Cerebellar nuclear complex (tissue), 1 donor: ENCODE measurements at regions not wholly inside any gene's neighbourhood (a gene's known extent, or its start where the extent isn't known, plus 50 kb on each side); places are given as distances from the start of the nearest gene placed in this dataset.

ENCODE experiments used
- DNase-seq, 2 experiments: peaks; one replicate each; lab custom pipeline; 2025; lab: John Stamatoyannopoulos, UW

- no peak for DNase-seq
Measured at GRCh38 chr1:87926131-87926830, 597.6 kb downstream of the LMO4 start.

- DNase-seq = no peak
Measured at GRCh38 chr1:87926921-87927320, 598.2 kb downstream of the LMO4 start.

DNA sequence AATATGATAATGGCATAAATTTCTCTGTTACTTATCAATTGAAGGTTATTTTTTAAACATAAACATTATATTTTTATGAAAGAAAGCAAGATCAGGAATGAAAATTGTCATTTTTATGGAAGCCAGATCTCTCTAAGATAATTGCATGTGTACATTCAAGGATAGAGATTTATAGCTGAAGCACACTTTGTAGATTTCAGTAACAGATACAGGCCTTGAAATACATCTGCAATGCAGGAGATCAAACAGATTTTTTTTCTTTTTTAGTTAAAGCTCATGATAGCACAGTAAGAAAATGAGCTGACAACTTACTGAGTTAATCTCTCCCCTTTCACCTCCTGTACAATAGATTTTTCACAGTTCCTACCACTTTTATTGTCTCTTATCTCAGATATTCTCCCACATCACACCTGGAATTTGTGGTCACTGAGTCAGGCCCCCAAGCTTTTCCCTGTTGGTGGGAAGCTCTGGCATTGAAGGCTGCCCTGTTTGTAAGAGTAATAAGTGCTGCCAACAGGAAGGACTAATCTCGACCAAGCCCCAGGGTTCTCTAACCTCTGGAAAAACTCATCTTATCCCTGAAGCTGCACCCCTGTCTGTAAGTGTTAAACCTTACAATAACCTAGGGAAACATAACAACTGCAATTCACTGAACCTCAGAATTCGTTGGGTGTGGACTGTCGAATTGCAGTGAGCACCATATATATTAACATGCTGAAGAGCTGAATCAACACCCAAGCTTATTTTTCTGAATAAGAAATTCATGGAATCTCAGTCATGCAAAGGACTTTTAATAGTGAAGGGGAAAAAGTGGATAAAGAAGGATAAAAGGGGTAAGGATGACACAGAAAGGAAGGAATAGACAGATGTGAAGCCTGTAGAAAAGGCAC lies 599.0 kb downstream of the LMO4 start:
- no peak for DNase-seq

GRCh38 chr1:87928623-87929022 lies 599.9 kb downstream of the LMO4 start:
- no peak for DNase-seq

- no peak for DNase-seq
Measured at GRCh38 chr1:87929906-87930305, 601.2 kb downstream of the LMO4 start.

DNA sequence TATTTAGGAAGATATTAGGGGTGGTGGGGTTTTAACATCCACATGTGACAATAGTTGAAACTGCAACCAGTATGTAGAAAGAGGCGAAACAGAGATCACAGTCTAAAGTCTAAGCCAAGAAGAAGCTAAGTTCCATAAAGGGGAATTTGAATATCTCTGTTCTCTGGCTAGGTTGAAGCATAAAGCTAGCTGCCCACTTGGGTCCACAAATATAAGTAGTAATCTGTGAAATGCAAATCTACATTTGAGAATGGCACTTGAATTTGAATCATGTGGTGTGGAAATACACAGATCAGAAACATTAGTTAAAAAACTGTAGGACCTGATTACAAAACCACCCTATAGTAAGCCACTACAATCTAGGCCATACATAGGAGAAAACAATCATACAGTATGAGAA lies 602.1 kb downstream of the LMO4 start:
- no peak for DNase-seq

DNA sequence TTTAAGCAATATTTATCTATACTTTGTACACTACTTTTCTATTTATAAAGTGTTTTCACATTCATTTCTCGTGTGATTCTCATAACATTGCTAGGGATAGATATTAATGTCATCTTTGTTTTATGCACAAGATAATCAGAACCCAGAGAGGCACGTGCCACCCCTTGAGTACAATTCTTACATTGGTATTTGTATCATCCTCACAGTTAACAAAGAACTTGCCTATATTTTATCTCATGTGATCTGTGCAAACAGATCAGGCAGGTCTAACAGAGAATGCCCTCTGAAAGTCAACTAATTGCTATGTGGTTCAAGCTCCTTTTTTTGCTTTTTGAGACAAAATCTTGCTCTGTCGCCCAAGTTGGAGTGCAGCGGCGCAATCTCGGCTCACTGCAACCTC lies 604.5 kb downstream of the LMO4 start:
- DNase-seq = no peak

- no peak for DNase-seq
Measured at GRCh38 chr1:87935130-87935529, 606.5 kb downstream of the LMO4 start.

- DNase-seq = no peak
Measured at GRCh38 chr1:87937831-87938395, 609.2 kb downstream of the LMO4 start.

DNA sequence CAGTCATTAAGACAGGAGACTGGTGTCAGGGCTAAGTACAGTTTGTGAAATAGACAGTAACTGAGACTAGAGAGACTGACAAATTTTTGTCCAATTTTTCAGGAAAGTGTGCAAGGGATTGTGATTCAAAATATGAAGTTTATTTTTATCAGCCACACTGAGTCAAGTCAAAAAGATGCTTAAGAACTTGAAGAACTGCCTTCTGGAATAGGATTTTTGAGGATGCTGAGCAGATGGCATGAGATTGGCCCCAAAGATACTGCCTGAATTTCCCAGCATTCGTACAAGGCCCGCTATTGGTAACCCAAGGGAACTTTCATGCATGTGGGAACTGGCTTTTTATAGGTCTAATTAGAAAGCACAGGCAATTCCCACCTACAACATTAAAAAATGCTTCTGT lies 610.0 kb downstream of the LMO4 start:
- DNase-seq = no peak

GRCh38 chr1:87939444-87939843 lies 610.8 kb downstream of the LMO4 start:
- no peak for DNase-seq

DNA sequence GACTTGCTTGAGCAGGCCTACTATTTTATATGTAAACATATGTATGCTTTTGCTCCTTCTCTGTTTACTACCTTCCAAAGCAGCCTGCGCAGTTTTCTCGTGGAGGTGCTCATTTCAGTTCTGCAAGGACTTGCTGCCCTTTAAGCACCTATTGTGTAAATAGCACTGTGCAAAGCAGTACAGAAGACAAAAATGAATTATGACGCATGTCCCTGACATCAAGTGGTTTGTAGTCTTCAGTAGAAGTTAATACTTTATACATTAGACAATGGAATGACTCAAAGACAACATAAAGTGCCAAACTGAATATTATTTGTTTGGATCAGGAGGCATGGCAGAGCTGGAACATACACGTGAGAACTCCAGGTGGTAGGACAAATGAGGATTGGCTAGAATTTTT lies 611.7 kb downstream of the LMO4 start:
- DNase-seq = no peak

- no peak for DNase-seq
Measured at GRCh38 chr1:87941337-87941946, 612.8 kb downstream of the LMO4 start.

DNA sequence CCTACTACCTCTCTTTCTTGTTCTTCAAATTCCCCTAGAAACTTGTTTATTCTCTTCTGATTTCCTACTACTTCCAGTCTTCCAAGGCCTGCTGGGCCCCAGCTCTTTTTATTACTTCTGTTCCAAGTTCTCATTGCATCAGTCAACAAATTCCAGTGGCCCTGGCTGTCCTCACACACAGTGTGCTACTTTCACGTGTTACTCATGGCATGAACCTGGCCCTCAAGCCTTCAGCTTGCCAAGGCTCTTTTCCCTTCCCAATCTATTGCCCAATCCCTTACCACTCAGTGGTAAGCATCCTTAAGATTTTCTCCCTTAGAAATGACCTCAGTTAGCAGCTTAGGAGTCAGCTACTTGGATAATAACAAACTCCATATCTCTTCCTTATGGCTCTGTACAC lies 613.5 kb downstream of the LMO4 start:
- DNase-seq = no peak

- DNase-seq = no peak
Measured at GRCh38 chr1:87949711-87950110, 621.0 kb downstream of the LMO4 start.

DNA sequence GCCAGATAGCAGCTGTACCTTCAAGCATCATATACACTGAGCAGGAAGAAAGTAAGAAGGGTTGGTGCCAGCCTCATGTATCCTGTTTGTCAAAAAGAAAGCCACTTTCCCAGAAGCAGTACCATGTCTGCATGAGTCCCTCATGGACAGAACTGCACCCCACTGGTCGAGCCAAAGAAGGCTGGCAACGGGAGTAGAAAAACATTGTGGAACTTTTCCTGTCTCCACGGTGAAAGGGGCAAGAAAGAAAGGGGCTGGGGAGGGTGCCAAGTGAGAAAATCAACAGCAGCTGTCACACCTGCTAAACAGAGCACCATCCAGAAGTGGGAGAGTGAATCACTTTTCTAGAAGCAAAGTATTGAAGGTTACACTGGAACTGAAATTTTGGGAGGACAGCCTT lies 621.7 kb downstream of the LMO4 start:
- DNase-seq = no peak

- DNase-seq = no peak
Measured at GRCh38 chr1:87951409-87951808, 622.7 kb downstream of the LMO4 start.

- DNase-seq = no peak
Measured at GRCh38 chr1:87951852-87952251, 623.2 kb downstream of the LMO4 start.

GRCh38 chr1:87953121-87953520 lies 624.4 kb downstream of the LMO4 start:
- no peak for DNase-seq

DNA sequence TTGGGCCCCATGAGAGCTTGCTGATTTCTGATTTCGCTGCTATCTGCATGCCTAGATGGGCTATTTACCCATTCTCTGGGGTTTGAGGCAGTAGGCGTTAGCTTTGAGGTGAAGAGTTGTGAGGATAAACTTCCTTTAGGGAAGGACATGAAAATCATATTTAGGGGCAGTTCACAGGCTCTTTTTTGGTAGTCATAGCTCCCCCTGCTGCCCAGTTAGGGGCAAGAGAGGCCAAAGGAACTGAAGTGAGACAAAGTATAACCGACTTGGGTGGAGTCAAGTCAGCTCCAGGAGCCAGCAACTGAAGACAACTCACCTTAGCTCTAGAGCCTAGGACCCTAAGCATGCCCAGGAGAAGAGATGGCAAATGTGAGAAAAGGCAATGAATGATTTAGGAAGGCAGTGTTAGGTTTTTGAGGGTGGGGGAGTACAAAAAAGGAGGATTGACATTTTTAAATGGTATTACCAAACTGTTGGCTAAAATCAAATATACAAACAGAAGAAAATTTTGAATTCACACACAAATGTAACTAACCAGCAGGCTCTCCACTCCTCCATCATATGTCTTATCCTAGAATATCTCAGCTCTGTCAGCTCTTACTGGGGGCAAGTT lies 625.2 kb downstream of the LMO4 start:
- DNase-seq = no peak

DNA sequence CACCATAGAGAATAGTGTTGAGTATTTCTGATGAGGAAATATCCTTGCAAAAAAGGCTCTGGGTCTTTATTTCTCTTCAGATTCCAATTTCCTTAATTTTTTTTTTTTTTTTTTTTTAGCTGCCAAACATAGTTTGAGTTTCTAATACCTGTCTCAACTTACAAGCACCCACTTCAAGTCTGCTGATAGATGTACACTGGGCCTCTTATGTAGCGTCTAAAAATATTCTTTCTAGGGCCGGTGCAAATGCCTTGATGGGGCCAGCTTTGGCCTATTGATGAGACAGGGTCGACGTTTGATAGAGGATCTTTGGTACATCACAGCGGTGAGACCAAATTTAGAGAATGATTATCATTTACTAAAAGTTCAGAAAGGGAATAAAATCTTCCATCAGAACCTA lies 626.4 kb downstream of the LMO4 start:
- no peak for DNase-seq

GRCh38 chr1:87956072-87956471 lies 627.4 kb downstream of the LMO4 start:
- no peak for DNase-seq
